ENCODE measurements at regions not wholly inside any gene's neighbourhood (a gene's known extent, or its start where the extent isn't known, plus 50 kb on each side); places are given as distances from the start of the nearest gene placed in this dataset.

- no peak overlapping the region for H3K4me3 ChIP-seq (ENCODE audit: control extremely low read depth in 1 of 5, extremely low read depth in 1 of 5, insufficient read depth in 1 of 5, low read depth in 2 of 5, low read length in 4 of 5)
- no peaks in the 10 kb centered on the region for H4K20me1 ChIP-seq (ENCODE audit: control insufficient read depth, insufficient read depth, low read length, poor library complexity, severe bottlenecking)
- intact Hi-C loops (cut with micrococcal nuclease), result loop anchor here (5.0 to 10.0 kb wide), 2 partner anchors 1109 to 1196 kb away; no protein-coding TSS in a partner anchor
- no peaks in the 10 kb centered on the region for H3K79me2 ChIP-seq (ENCODE audit: control insufficient read depth, insufficient read depth, low read length)
- ATAC-seq (ENCODE audit: low read depth) (no peak), DNase-seq (no peak)
- no peaks in the 10 kb centered on the region for H3K36me3 ChIP-seq (replicated peaks in 1 of 2; ENCODE audit: control extremely low read depth in 1 of 2, control insufficient read depth in 1 of 2, extremely low read depth in 1 of 2, insufficient read depth in 2 of 2, low read length in 1 of 2)
- no peaks in the 10 kb centered on the region for H3K27me3 ChIP-seq (replicated peaks in 1 of 4; ENCODE audit: control extremely low read depth in 1 of 4, control insufficient read depth in 3 of 4, insufficient read depth in 4 of 4, low read length in 3 of 4)
- H3K4me2 ChIP-seq (replicated peaks; ENCODE audit: low read depth, low read length, poor library complexity, severe bottlenecking), result no peak overlapping the region
- WGBS (ENCODE audit: insufficient coverage), result 100% methylated on average over 2 of the region's 2 CpGs
- Mint-ChIP-seq H3K4me1 (peaks cover 5% of the 10 kb centered on the region), H3K27ac (no peak overlapping the region), H3K9me3 (ENCODE audit: insufficient read depth) (no peaks in the 10 kb centered on the region), H3K4me3 (no peak overlapping the region), H3K27me3 (no peaks in the 10 kb centered on the region)
- no peak for TF ChIP-seq EZH2 (IDR thresholded peaks at IDR 0.05; ENCODE audit: borderline replicate concordance, insufficient read depth, low read depth, low read length, poor library complexity, severe bottlenecking)
- no peak for TF ChIP-seq CTCF (IDR thresholded peaks at IDR 0.05)
- H2AFZ ChIP-seq (ENCODE audit: insufficient read depth, low read depth, low read length, poor library complexity, severe bottlenecking), result no peak overlapping the region
- CTCF ChIA-PET, result interaction anchor here (0.5 to 6.5 kb wide), 13 partner anchors 8 to 1511 kb away, joined by 3 to 74 read pairs (median 5); no protein-coding TSS in a partner anchor
- POLR2A ChIA-PET, result no interaction called here
- H3K4me1 ChIP-seq (ENCODE audit: control insufficient read depth in 2 of 2, insufficient read depth in 2 of 2, low read length in 2 of 2), result peaks cover 7% of the 10 kb centered on the region in 2 donors
- H3K27ac ChIP-seq (ENCODE audit: low read length in 2 of 2), result no peak overlapping the region
- H3K9ac ChIP-seq (ENCODE audit: low read length), result no peak overlapping the region
- H3K9me3 ChIP-seq (ENCODE audit: control extremely low read depth in 1 of 3, control insufficient read depth in 2 of 3, insufficient read depth in 1 of 3, low read length in 2 of 3), result no peaks in the 10 kb centered on the region
These were observed 220.1 kb upstream of the EDNRB start for GRCh38 chr13:78138756-78139155.

- Mint-ChIP-seq H3K4me3 (peak overlapping the region; percentile 83), H3K4me1 (peaks cover 5% of the 10 kb centered on the region), H3K27ac (no peak overlapping the region), H3K27me3 (no peaks in the 10 kb centered on the region), H3K9me3 (ENCODE audit: insufficient read depth) (no peaks in the 10 kb centered on the region)
- DNase-seq (peak; percentile 65), ATAC-seq (ENCODE audit: low read depth) (peak; percentile 71)
- ChIA-PET POLR2A (no interaction called here), CTCF (interaction anchor here (0.5 to 6.5 kb wide), 22 partner anchors 9 to 1406 kb away, joined by 3 to 74 read pairs (median 4); no protein-coding TSS in a partner anchor)
- Histone ChIP-seq H4K20me1 (ENCODE audit: control insufficient read depth, insufficient read depth, low read length, poor library complexity, severe bottlenecking) (no peaks in the 10 kb centered on the region), H3K27ac (ENCODE audit: low read length in 2 of 2) (no peak overlapping the region), H3K79me2 (ENCODE audit: control insufficient read depth, insufficient read depth, low read length) (no peaks in the 10 kb centered on the region), H3K9ac (ENCODE audit: low read length) (peak overlapping the region; percentile 55), H3K36me3 (replicated peaks in 1 of 2; ENCODE audit: control extremely low read depth in 1 of 2, control insufficient read depth in 1 of 2, extremely low read depth in 1 of 2, insufficient read depth in 2 of 2, low read length in 1 of 2) (no peaks in the 10 kb centered on the region), H3K4me3 (ENCODE audit: control extremely low read depth in 1 of 5, extremely low read depth in 1 of 5, insufficient read depth in 1 of 5, low read depth in 2 of 5, low read length in 4 of 5) (peak overlapping the region in 4 of 5 experiments; percentile 23 to 48 (median 33)), H3K27me3 (replicated peaks in 1 of 4; ENCODE audit: control extremely low read depth in 1 of 4, control insufficient read depth in 3 of 4, insufficient read depth in 4 of 4, low read length in 3 of 4) (no peaks in the 10 kb centered on the region), H3K4me2 (replicated peaks; ENCODE audit: low read depth, low read length, poor library complexity, severe bottlenecking) (peak overlapping the region; percentile 66), H3K9me3 (ENCODE audit: control extremely low read depth in 1 of 3, control insufficient read depth in 2 of 3, insufficient read depth in 1 of 3, low read length in 2 of 3) (no peaks in the 10 kb centered on the region), H3K4me1 (ENCODE audit: control insufficient read depth in 2 of 2, insufficient read depth in 2 of 2, low read length in 2 of 2) (peaks cover 7% of the 10 kb centered on the region in 2 donors), H2AFZ (ENCODE audit: insufficient read depth, low read depth, low read length, poor library complexity, severe bottlenecking) (peak overlapping the region; percentile 86)
- TF ChIP-seq CTCF (IDR thresholded peaks at IDR 0.05) (peak; percentile 78), EZH2 (IDR thresholded peaks at IDR 0.05; ENCODE audit: borderline replicate concordance, insufficient read depth, low read depth, low read length, poor library complexity, severe bottlenecking) (no peak)
- intact Hi-C loops (cut with micrococcal nuclease), result loop anchor here (5.0 to 10.0 kb wide), 2 partner anchors 1110 to 1197 kb away; no protein-coding TSS in a partner anchor
- WGBS (ENCODE audit: insufficient coverage), result 0% methylated on average over 1 of the region's 6 CpGs
These were observed 218.9 kb upstream of the EDNRB start for GRCh38 chr13:78137404-78138142.

Measured in B cell (primary cell).